Mucosa of stomach (tissue), 1 donor: ENCODE measurements at regions not wholly inside any gene's neighbourhood (a gene's known extent, or its start where the extent isn't known, plus 50 kb on each side); places are given as distances from the start of the nearest gene placed in this dataset.

ENCODE experiments used
- H3K27me3 ChIP-seq: one replicate; pipeline ENCODE4 v1.7.0; 2013; ENCODE audit warnings: mild to moderate bottlenecking, low read length; ENCODE audit not compliant: control insufficient read depth, insufficient read depth
- H3K36me3 ChIP-seq: one replicate; pipeline ENCODE4 v1.7.0; 2013; ENCODE audit warnings: low read length; ENCODE audit not compliant: control insufficient read depth, insufficient read depth
- H3K4me1 ChIP-seq: one replicate; pipeline ENCODE4 v1.7.0; 2013; ENCODE audit warnings: mild to moderate bottlenecking, low read length; ENCODE audit not compliant: control insufficient read depth, insufficient read depth
- H3K4me3 ChIP-seq: one replicate; pipeline ENCODE4 v1.7.0; 2013; ENCODE audit warnings: low read length
- H3K9ac ChIP-seq: one replicate; pipeline ENCODE4 v1.7.0; 2013; ENCODE audit warnings: mild to moderate bottlenecking, low read length, moderate library complexity
- H3K9me3 ChIP-seq: one replicate; pipeline ENCODE4 v1.7.0; 2013; ENCODE audit warnings: mild to moderate bottlenecking, low read length, moderate library complexity; ENCODE audit not compliant: control insufficient read depth
- donor health status: Pancreatic carcinoma.

DNA sequence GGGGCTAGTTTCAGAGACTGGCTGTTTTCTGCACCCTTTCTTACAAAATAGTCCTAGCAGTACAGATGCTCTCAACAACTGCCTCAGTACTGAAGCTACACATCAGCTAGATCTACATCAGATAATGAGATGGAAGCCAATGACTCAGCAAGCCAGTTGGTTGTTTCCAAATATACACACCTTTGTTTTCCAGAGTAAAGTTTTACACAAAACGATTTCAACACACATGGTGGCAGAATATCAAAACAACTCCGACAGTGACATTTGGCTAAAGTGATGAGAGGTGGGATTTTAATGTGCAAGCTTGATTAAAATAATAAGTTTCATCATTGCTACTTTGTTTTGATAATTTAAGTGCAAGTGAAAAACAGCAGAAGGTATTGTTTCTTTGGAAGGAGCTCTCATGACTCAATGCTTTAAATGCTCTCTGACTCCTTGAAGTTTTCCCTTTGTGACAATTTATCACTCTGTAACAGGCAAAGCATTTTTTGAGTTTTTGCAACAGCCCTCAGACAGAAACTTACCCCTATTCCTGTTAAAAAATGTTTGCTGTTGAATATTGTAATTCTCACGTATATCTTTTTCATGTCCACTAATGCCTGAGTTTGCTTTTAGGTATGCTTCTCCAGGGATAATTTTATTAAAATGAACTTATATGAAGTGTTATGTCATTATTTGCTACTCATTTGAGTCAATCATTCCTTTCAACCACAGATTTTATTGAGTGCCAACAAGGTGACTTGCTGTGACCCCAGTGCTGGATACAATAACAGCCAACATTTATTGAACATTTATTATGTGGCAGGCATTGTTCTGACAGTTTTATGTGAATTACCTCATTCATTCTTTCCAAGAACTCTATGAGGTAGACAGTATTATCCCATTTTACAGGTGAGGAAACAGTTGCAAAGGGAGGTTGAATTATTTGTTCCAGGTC, 882.0 kb downstream of the TFAP2A start:
- Histone ChIP-seq H3K4me3 (no peak overlapping the region), H3K9me3 (no peaks in the 10 kb centered on the region), H3K9ac (no peak overlapping the region), H3K4me1 (no peaks in the 10 kb centered on the region), H3K27me3 (no peaks in the 10 kb centered on the region), H3K36me3 (no peaks in the 10 kb centered on the region)

DNA sequence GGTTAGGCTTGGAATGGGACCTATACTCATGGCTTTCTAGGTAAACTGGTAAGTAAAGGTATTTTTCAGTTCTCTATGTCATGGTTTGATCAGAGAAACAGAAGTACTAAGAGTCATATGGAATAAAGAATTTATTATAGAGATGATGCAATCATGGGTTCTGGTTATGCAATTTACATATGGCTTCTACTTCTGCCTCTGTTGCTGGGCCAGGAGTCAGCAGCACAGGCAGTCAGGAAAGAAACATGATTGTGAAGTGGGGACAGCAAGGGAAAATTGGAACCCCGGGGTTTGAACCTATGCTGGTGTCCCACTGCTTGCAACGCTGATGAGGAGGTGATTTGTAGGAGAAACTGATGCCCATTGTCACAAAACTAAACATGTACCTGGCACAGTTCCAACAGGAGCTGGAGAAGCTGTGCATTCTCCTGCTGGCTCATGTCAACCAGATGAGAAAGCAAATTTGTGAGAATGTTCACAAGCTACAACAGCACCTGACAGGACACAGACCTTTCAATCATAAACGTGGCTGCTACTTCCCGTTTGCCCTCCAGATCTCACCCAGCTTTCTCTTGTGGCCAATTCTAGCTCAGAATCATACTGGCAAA, 887.1 kb downstream of the TFAP2A start:
- no peaks in the 10 kb centered on the region for H3K9me3 ChIP-seq

DNA sequence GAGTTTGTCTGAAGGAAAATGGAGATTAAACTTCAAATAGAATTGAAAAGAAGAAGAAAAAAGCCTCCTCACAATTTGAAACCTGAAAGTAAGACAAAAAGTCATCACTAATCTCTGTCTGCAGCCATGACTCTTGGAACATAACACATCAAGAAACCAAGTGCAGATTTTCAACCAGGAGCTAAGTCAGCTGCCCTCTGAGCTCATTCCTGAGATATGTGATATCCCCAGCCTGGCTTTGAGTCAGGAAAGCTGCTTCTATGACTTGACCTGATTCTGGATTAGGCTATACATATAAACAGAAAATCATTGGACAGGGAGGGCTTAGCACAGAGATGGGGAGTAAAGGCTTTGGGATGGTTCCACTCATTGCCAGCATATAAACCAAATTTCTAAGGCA, 891.4 kb downstream of the TFAP2A start:
- no peak overlapping the region for H3K4me3 ChIP-seq
- H3K27me3 ChIP-seq, result no peaks in the 10 kb centered on the region
- H3K9ac ChIP-seq, result no peak overlapping the region
- H3K4me1 ChIP-seq, result no peaks in the 10 kb centered on the region
- H3K36me3 ChIP-seq, result no peaks in the 10 kb centered on the region
- H3K9me3 ChIP-seq, result no peaks in the 10 kb centered on the region

More for the DNA sequence above, 887.1 kb downstream of the TFAP2A start:
- H3K4me1 ChIP-seq, result no peaks in the 10 kb centered on the region
- no peak overlapping the region for H3K4me3 ChIP-seq
- no peaks in the 10 kb centered on the region for H3K27me3 ChIP-seq
- H3K9ac ChIP-seq, result no peak overlapping the region
- no peaks in the 10 kb centered on the region for H3K36me3 ChIP-seq

DNA sequence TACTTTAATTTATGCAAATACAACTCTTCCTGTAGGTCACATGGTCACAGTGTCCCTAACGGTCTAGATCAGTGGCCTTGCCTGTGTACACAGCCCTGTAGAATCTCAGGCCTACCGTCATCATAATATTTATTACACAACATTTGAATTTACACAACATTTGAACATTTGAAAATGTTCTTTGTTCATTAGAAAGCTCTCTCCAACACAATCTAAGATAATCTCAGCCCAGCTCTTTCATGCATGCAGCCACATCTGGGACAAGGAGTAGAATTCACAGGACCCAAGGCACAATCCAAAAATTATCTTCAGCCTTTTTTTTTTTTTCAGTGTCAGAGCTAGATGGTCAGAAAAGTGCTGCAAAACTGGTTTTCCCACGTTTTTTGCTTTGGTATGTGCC, 892.8 kb downstream of the TFAP2A start:
- no peak overlapping the region for H3K9ac ChIP-seq
- H3K4me1 ChIP-seq, result no peaks in the 10 kb centered on the region
- no peaks in the 10 kb centered on the region for H3K27me3 ChIP-seq
- H3K9me3 ChIP-seq, result no peaks in the 10 kb centered on the region
- H3K4me3 ChIP-seq, result no peak overlapping the region
- no peaks in the 10 kb centered on the region for H3K36me3 ChIP-seq

DNA sequence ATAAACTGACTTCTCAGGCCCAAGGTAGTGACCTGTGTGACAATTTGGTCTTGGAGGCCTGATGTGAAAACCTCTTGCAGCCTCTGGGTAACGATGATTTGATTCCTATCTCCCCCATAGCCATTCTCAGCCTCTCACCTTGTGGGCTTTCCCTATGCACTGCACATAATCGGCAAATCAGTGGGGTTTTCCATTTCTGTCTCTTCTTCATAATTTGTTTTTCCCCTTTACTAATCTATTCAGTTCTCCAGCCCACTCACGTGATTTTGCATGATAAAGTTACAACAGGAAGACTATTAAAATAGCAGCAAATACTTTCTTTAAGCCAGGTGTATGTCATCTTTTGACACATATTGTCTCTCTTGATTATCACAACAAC, 893.7 kb downstream of the TFAP2A start:
- Histone ChIP-seq H3K4me3 (no peak overlapping the region), H3K36me3 (no peaks in the 10 kb centered on the region), H3K9me3 (no peaks in the 10 kb centered on the region), H3K9ac (no peak overlapping the region), H3K27me3 (no peaks in the 10 kb centered on the region), H3K4me1 (no peaks in the 10 kb centered on the region)

DNA sequence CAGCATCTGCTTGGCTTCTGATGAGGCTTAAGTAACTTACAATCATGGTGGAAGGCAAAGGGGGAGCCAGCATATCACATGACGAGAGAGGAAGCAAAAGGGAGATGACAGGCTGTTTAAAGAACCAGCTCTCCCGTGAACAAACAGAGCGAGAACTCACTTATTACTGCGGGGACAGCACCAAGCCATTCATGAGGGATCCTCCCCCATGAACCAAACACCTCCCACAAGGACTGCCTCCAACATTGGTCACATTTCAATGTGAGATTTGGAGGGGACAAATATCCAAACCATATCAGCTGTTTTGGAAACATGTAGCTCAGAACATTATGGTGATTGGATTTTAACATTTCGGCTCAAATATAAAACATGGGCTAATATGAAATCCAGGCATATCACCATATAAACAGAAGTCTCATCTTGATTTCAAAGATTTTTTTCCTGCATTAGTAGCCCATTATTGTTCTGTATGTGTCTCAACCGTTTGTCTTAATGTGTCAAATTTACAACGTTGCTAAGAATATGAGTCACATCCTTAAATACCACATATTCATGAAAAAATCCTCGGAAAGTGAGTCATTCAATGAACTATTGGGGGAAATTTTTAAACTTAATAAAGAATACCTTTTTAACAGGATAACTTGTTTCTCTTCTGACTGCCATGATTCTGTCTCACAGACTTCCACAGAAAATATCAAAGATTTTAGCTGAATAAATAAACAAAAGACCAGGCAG, 894.3 kb downstream of the TFAP2A start:
- no peak overlapping the region for H3K4me3 ChIP-seq
- no peaks in the 10 kb centered on the region for H3K4me1 ChIP-seq
- H3K9me3 ChIP-seq, result no peaks in the 10 kb centered on the region
- no peaks in the 10 kb centered on the region for H3K36me3 ChIP-seq
- no peaks in the 10 kb centered on the region for H3K27me3 ChIP-seq
- no peak overlapping the region for H3K9ac ChIP-seq

DNA sequence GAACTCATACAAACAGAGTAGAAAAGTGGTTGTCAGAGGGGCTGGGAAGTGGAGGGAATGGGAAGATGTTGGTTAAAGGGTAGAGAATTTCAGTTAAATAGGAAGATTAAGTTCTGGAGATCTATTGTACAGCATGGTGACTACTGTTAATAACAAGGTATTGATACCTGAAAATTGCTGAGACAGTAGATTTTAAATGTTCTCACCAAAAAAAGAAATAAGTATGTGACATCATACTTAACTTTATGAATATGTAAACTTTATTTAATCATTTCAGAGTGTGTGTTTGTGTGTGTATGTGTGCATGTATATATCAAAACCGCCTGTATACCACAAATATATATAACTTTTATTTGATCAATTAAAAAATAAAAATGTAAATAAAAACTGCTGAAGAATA, 896.4 kb downstream of the TFAP2A start:
- Histone ChIP-seq H3K36me3 (no peaks in the 10 kb centered on the region), H3K9ac (no peak overlapping the region), H3K9me3 (no peaks in the 10 kb centered on the region), H3K4me3 (no peak overlapping the region), H3K4me1 (no peaks in the 10 kb centered on the region), H3K27me3 (no peaks in the 10 kb centered on the region)

DNA sequence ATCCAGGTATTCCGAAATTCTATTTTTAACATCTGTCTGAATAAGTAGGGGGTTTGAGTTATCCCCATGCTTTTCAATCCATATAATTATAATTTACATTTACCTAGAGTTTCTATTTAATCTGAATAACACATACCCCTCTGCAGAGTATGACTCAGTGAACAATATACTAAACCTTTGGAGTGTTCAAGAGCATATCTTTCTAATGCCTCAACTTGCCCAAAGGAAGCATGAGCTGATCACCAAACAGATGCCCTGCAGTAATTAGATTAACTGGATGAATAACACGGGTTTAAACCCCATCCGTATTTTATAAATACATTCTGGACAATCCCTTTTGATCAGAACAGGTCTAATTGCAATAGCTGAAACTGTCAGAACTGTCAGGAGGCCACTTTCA, 897.1 kb downstream of the TFAP2A start:
- H3K27me3 ChIP-seq, result no peaks in the 10 kb centered on the region
- no peaks in the 10 kb centered on the region for H3K4me1 ChIP-seq
- H3K9me3 ChIP-seq, result no peaks in the 10 kb centered on the region
- no peak overlapping the region for H3K4me3 ChIP-seq
- H3K9ac ChIP-seq, result no peak overlapping the region
- no peaks in the 10 kb centered on the region for H3K36me3 ChIP-seq

DNA sequence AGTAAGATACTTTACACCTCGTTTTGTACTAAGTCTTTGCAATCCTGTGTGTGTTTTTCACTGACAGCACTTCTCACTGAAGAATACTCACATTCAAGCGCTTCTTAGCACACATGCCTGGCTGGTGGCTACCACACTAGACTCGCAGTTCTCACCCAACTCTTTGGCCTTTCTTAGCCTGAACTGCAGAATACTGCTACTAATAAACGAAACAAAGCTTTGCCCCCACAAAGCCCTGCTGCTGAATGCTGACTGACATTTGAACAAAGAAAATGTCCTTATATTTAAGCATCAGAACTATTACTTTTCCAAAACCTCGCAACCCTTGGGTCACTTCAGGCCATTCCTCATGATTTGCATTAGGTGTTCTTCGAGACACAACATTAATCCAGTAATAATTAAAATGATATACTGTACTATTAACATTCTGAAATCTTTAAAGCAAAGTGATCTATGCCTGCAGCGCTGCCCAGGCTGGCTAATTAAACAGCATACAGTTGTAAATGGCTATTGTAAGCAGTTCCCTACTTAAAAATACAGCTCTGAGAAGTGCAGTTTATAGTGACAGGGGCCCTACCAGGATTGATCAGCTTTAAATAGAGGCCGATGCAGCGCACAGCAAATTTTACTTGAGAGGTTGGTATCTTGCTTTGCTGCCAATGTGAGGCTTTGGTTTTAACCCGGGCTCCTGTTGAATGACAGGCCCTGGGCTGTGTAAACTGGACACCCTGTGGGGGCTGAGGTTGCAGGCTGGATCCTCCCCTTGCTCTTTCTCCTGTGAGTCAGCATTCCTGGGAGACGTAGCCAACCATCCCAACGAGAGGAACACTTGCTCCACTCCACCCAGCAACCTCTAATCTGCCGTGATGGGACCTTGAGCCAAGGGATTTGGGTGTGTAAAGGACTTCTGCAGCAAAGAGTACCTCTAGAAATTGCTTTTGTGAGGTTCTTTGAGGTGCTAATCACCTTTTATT, 899.0 kb downstream of the TFAP2A start:
- H3K36me3 ChIP-seq, result no peaks in the 10 kb centered on the region
- H3K4me3 ChIP-seq, result no peak overlapping the region
- no peaks in the 10 kb centered on the region for H3K9me3 ChIP-seq
- no peak overlapping the region for H3K9ac ChIP-seq
- no peaks in the 10 kb centered on the region for H3K27me3 ChIP-seq
- no peaks in the 10 kb centered on the region for H3K4me1 ChIP-seq

DNA sequence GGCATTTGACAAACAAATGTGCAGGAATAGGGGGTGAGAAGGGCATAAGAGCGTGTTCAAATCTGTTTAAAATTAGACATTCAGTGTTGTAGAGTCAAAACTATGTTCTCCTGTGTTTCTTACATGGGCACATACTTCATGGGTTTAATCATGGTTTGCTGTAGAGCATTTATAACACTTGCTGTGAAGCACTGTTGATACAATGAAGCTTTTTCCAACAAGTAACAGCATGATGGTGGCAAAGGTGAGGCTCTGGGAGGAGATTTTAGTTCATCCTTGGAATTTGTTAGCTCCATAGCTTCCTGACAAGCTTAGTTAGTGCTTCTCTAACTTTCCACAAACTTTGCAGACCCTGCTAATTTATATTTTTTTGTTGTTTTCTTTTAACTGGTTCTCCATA, 900.7 kb downstream of the TFAP2A start:
- Histone ChIP-seq H3K27me3 (no peaks in the 10 kb centered on the region), H3K9me3 (no peaks in the 10 kb centered on the region), H3K9ac (no peak overlapping the region), H3K4me1 (no peaks in the 10 kb centered on the region), H3K4me3 (no peak overlapping the region), H3K36me3 (no peaks in the 10 kb centered on the region)

DNA sequence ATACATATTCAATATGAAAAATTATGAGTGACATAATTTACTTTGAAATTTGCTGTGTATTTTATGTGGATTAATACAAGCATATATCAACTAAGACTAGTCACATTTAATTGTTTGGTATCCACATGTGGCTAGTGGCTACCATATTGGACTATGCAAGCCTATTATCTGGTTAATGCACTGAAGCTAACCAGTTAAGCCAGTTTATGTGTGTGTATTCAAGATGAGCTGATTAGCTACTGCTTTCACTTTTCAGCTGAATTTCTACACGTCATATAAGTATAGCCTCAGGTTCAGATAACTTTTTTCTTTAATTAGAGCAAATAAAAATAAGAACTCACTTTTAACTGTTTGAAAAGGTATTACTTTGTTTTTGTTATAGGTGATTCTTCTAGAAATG, 903.7 kb downstream of the TFAP2A start:
- H3K4me3 ChIP-seq, result no peak overlapping the region

More for the DNA sequence above, 903.7 kb downstream of the TFAP2A start:
- H3K9me3 ChIP-seq, result no peaks in the 10 kb centered on the region
- H3K27me3 ChIP-seq, result no peaks in the 10 kb centered on the region
- H3K9ac ChIP-seq, result no peak overlapping the region
- H3K4me1 ChIP-seq, result no peaks in the 10 kb centered on the region
- no peaks in the 10 kb centered on the region for H3K36me3 ChIP-seq
